SH-SY5Y (cell line): ENCODE measurements at regions not wholly inside any gene's neighbourhood (a gene's known extent, or its start where the extent isn't known, plus 50 kb on each side); places are given as distances from the start of the nearest gene placed in this dataset.

Experiments
- GATA2 ChIP-seq: IDR thresholded peaks from 2 replicates; pipeline ENCODE4 v1.6.1; 2011; ENCODE audit warnings: mild to moderate bottlenecking, low read depth, low read length
- GATA3 ChIP-seq: IDR thresholded peaks from 2 replicates; pipeline ENCODE4 v1.6.1; 2011; ENCODE audit warnings: low read depth, mild to moderate bottlenecking, low read length, moderate library complexity

DNA sequence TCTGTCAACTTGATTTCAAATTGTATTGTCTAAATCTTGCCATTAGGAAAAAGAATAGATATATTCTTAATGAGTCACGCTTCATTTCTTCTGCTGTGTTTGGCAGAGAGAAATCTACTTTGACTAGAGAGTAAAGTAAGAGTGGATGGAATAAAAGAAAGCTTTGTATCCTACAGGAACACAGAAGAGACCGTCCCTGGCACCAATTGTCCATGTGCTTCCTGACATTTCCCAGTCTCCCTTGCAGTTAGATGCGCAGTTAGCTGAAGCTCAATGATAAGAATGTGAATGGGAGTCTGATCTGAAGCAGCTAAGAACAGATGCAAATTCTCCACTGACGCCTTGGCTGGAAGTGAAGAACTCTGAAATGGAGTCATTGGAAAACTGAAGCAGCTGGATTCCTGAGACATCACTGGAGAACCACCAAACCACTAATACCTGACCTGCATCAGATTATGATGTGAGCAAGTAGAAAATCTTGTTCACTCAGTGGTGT is 528.2 kb upstream of the MARCKS start:
- no peak for TF ChIP-seq GATA3
- no peak for TF ChIP-seq GATA2

GRCh38 chr6:113329942-113330635 is 527.1 kb upstream of the MARCKS start:
- no peak for TF ChIP-seq GATA3
- TF ChIP-seq GATA2: no peak

DNA sequence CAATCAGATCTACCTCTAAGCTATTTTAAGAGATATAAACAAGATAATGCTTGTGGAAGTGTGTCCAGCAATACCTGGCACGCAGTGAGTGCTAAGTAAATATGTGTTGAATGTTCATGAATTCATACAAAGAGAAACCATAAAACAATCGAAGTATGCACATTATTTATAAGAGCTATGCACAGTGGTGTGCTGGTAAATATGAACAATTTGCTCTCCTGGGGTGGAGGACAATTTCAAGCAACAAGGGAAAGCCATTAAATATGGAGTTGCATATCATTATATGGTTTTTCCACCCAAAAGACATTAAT is 526.6 kb upstream of the MARCKS start:
- TF ChIP-seq GATA3 (no peak), GATA2 (no peak)

GRCh38 chr6:113331021-113331420 is 526.1 kb upstream of the MARCKS start:
- no peak for TF ChIP-seq GATA2
- TF ChIP-seq GATA3: no peak

DNA sequence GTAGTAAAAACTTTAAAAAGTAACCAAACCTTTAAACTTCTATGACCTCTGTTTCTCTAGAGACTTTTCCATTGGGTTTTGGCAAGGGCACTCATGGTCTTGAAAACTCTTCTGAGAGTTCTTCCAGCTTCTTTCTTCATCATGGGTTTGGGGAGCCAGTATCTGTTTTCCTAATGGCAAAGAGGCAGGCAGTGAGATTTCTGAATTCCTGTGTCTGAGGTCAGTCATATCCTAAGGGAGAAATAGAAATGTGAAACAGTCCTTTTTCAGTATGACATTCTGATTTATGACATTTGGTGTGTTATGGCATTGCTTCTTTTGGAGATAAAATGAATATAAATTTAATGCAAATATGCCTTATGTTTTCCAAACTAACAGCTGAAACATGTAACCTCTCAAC is 518.5 kb upstream of the MARCKS start:
- no peak for TF ChIP-seq GATA2
- TF ChIP-seq GATA3: no peak

DNA sequence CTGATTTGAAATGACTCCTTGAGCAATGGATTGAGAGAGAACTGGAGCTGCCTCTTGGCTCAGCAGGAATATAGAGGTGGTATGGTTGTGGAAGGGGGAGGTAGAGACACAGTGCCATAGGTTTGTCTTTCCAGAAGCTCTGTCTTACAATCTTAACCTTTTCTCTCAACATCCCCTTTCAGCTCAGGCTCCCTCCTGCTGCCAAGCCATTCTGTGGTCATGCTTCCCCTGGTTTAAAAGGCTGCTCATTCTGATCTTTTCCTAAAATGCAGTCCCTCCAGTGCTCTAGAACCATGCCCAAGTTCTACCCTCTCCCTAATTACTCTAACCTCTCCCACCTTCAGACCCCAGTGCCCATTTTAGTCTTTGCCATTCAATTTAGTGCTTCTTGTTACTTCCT is 517.9 kb upstream of the MARCKS start:
- TF ChIP-seq GATA3: no peak
- TF ChIP-seq GATA2: no peak

- TF ChIP-seq GATA2: no peak
- TF ChIP-seq GATA3: no peak
Measured at GRCh38 chr6:113340371-113340770, 516.8 kb upstream of the MARCKS start.

DNA sequence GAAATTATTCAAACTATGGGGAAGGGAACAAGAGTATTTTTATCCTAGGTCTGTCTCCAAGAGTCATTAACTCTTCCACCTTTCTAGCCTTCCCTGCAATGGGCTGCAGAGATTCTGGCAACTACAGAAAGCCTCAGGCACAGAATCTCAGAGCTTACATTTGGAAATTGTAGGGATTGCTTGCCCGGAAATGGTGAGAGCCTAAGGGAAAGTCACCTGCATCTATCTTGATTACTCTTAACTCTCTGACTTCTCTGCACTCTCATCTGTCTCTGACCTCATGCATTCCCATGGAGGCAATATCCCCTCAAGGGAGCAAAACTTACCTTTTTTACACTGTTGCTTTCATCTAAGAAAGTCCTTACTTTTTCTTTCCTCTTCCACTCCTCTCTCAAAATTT is 513.2 kb upstream of the MARCKS start:
- no peak for TF ChIP-seq GATA3
- no peak for TF ChIP-seq GATA2

- TF ChIP-seq GATA2 (no peak), GATA3 (no peak)
Measured at GRCh38 chr6:113344969-113345368, 512.2 kb upstream of the MARCKS start.

- TF ChIP-seq GATA3 (no peak), GATA2 (no peak)
Measured at GRCh38 chr6:113347436-113347835, 509.7 kb upstream of the MARCKS start.

- no peak for TF ChIP-seq GATA3
- TF ChIP-seq GATA2: no peak
Measured at GRCh38 chr6:113350461-113350860, 506.7 kb upstream of the MARCKS start.

DNA sequence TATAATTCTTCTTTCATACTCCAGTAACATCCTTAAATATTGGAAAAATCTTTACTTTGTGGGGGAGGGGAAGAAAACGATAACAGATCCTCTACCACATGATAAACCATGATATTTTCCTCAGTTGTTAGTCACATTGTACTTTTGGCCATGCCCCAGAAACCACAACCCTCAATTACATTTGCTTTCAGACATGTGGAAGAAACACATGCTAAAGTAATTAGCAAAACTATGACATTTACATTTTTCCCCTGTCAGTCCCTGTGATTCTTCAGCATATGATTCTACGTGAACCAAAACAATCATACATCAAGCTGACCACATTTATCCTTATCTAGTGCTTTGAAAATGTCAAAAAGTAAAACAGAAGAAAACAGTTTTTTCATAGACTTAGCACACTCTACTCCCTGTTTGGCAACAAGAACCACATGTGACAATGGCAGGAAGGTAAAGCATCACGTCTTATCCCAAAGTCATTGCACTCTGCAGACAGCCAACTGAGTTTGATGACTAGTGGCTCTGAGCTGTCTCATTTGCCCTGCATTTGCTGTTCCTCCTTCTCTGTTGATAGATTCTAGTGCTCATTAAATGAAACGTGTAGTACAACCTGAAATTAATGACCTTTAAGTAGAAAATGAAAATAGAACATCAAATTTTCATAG is 505.8 kb upstream of the MARCKS start:
- TF ChIP-seq GATA2: no peak
- no peak for TF ChIP-seq GATA3

- TF ChIP-seq GATA2 (no peak), GATA3 (no peak)
Measured at GRCh38 chr6:113352029-113352801, 504.9 kb upstream of the MARCKS start.

GRCh38 chr6:113352831-113353230 is 504.3 kb upstream of the MARCKS start:
- TF ChIP-seq GATA2 (no peak), GATA3 (no peak)

- no peak for TF ChIP-seq GATA3
- TF ChIP-seq GATA2: no peak
Measured at GRCh38 chr6:113353392-113353791, 503.8 kb upstream of the MARCKS start.
